ENCODE measurements at regions not wholly inside any gene's neighbourhood (a gene's known extent, or its start where the extent isn't known, plus 50 kb on each side); places are given as distances from the start of the nearest gene placed in this dataset.
A peak's percentile ranks its signal among the peaks of the same experiment; 100 is the strongest.

- DNase-seq (no peak), ATAC-seq (no peak)
- intact Hi-C loops (cut with DNase I), result no loop called here
These were observed 64.8 kb downstream of the PTHLH start for GRCh38 chr12:27907766-27908165.

GRCh38 chr12:27906658-27907473 is 65.7 kb downstream of the PTHLH start:
- DNase-seq (no peak), ATAC-seq (no peak)
- intact Hi-C loops (cut with DNase I), result no loop called here

- DNase-seq (no peak), ATAC-seq (no peak)
- intact Hi-C loops (cut with DNase I), result no loop called here
These were observed 66.4 kb downstream of the PTHLH start for GRCh38 chr12:27906127-27906500.

GRCh38 chr12:27905285-27906126 is 67.0 kb downstream of the PTHLH start:
- intact Hi-C loops (cut with DNase I), result no loop called here
- DNase-seq (no peak), ATAC-seq (no peak)

GRCh38 chr12:27902651-27903050 is 69.9 kb downstream of the PTHLH start:
- ATAC-seq (no peak), DNase-seq (no peak)
- intact Hi-C loops (cut with DNase I), result no loop called here

- intact Hi-C loops (cut with DNase I), result no loop called here
- ATAC-seq (peak; percentile 41 to 68), DNase-seq (no peak)
These were observed 70.6 kb downstream of the PTHLH start for GRCh38 chr12:27901959-27902358.

- ATAC-seq (no peak), DNase-seq (no peak)
- intact Hi-C loops (cut with DNase I), result no loop called here
These were observed 71.3 kb downstream of the PTHLH start for GRCh38 chr12:27900920-27901879.

GRCh38 chr12:27899151-27899661 is 73.3 kb downstream of the PTHLH start:
- no peak for DNase-seq
- ATAC-seq, result peak in 1 of 2 donors; percentile 29
- intact Hi-C loops (cut with DNase I), result no loop called here

- no peak for ATAC-seq
- intact Hi-C loops (cut with DNase I), result no loop called here
- DNase-seq, result no peak
These were observed 74.5 kb downstream of the PTHLH start for GRCh38 chr12:27898022-27898421.

GRCh38 chr12:27896419-27896990 is 76.0 kb downstream of the PTHLH start:
- ATAC-seq, result no peak
- no peak for DNase-seq
- intact Hi-C loops (cut with DNase I), result no loop called here

GRCh38 chr12:27894309-27894708 is 78.2 kb downstream of the PTHLH start:
- intact Hi-C loops (cut with DNase I), result no loop called here
- DNase-seq (no peak), ATAC-seq (no peak)

- DNase-seq, result no peak
- intact Hi-C loops (cut with DNase I), result no loop called here
- ATAC-seq, result no peak
These were observed 92.8 kb downstream of the PTHLH start for GRCh38 chr12:27879708-27880107.

- no peak for ATAC-seq
- DNase-seq, result no peak
- intact Hi-C loops (cut with DNase I), result no loop called here
These were observed 95.6 kb upstream of the MANSC4 start for GRCh38 chr12:27875677-27876076.

- DNase-seq (no peak), ATAC-seq (no peak)
- intact Hi-C loops (cut with DNase I), result no loop called here
These were observed 93.0 kb upstream of the MANSC4 start for GRCh38 chr12:27873010-27873409.

GRCh38 chr12:27871946-27872345 is 91.9 kb upstream of the MANSC4 start:
- intact Hi-C loops (cut with DNase I), result no loop called here
- no peak for DNase-seq
- ATAC-seq, result no peak

- no peak for DNase-seq
- ATAC-seq, result no peak
- intact Hi-C loops (cut with DNase I), result no loop called here
These were observed 90.9 kb upstream of the MANSC4 start for GRCh38 chr12:27870939-27871338.

GRCh38 chr12:27869567-27869966 is 89.5 kb upstream of the MANSC4 start:
- peak; percentile 42 for DNase-seq

GRCh38 chr12:27868139-27868538 is 88.1 kb upstream of the MANSC4 start:
- no peak for ATAC-seq
- DNase-seq, result no peak
- intact Hi-C loops (cut with DNase I), result no loop called here

More at GRCh38 chr12:27869567-27869966, 89.5 kb upstream of the MANSC4 start:
- ATAC-seq, result peak; percentile 86 to 93
- intact Hi-C loops (cut with DNase I), result no loop called here

All from left cardiac atrium (tissue), 4 donors.